ENCODE measurements at regions not wholly inside any gene's neighbourhood (a gene's known extent, or its start where the extent isn't known, plus 50 kb on each side); places are given as distances from the start of the nearest gene placed in this dataset.
"Not testable (repeated sequence)": the region's sequence is repeated elsewhere in the genome, so short reads cannot be mapped to it uniquely, and the experiment has no call there.

DNA sequence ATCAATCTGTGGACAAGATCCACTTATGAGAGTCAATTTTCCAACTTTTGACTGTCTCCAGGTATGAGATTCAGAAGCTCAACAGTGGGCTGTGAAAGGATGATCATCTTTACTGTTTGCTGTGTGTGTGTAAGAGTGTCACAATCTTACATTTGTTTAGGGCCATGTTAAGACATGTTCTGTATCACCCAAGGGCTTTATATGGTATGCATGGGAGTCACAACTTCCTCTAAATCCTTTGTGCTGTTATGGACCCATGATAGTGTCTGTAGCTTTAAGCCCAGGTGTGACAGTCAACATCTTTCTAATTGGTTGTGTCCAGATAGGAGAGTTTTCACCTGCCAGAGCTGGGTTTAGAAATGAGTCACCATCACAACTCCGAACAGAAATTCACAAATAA lies 70.2 kb downstream of the ZNF726 start:
- peaks cover 81% of the 10 kb centered on the region for H3K9me3 Mint-ChIP-seq (ENCODE audit: low read depth)
- not testable (repeated sequence) for H3K4me3 Mint-ChIP-seq (ENCODE audit: low read depth); H3K27ac Mint-ChIP-seq; H3K27me3 Mint-ChIP-seq; H3K36me3 Mint-ChIP-seq (ENCODE audit: insufficient read depth); H3K4me1 Mint-ChIP-seq (ENCODE audit: low read depth); DNase-seq (ENCODE audit: low spot score, unreplicated experiment)

DNA sequence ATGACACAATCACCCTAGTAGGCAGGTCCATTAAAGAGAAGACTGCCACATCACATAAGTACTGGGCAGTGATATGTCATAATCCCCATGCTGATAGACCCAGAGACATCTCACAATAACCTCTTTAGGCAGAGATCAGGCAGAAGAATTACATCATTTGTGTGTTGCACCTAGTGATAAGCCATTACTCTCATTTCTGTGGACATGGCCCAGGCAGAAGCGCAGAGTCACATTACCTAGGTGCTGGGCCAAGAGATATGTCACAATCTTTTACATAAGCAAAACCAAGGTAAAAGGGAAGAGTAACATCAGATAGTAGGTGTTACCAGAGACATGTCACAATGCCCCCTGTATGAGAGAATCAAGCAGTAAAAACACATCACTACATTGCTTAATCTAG lies 71.9 kb downstream of the ZNF726 start:
- Mint-ChIP-seq H3K9me3 (ENCODE audit: low read depth) (peaks cover 72% of the 10 kb centered on the region), H3K27me3 (no peaks in the 10 kb centered on the region), H3K4me1 (ENCODE audit: low read depth) (no peaks in the 10 kb centered on the region), H3K27ac (no peak overlapping the region), H3K36me3 (ENCODE audit: insufficient read depth) (no peaks in the 10 kb centered on the region), H3K4me3 (ENCODE audit: low read depth) (no peak overlapping the region)
- TF ChIP-seq, protein P1, sequence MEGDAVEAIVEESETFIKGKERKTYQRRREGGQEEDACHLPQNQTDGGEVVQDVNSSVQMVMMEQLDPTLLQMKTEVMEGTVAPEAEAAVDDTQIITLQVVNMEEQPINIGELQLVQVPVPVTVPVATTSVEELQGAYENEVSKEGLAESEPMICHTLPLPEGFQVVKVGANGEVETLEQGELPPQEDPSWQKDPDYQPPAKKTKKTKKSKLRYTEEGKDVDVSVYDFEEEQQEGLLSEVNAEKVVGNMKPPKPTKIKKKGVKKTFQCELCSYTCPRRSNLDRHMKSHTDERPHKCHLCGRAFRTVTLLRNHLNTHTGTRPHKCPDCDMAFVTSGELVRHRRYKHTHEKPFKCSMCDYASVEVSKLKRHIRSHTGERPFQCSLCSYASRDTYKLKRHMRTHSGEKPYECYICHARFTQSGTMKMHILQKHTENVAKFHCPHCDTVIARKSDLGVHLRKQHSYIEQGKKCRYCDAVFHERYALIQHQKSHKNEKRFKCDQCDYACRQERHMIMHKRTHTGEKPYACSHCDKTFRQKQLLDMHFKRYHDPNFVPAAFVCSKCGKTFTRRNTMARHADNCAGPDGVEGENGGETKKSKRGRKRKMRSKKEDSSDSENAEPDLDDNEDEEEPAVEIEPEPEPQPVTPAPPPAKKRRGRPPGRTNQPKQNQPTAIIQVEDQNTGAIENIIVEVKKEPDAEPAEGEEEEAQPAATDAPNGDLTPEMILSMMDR (IDR thresholded peaks at IDR 0.05; ENCODE audit: unreplicated experiment): no peak
- no peak for DNase-seq (ENCODE audit: low spot score, unreplicated experiment)

DNA sequence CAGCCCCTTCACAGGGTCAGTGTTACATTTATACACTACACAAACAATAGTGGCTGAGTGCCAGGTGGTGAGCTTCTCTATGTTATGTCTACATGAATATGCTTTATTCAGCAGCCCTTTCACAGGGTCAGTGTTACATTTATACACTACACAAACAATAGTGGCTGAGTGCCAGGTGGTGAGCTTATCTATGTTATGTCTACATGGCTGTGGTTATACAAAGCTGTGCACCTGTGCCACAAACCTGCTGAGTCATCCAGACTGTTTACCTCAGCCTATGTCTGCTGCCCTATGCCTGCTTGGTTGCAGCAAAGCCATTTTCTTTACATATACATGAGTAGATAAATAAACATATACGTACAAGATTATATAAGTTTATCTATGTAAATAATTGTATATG lies 76.5 kb downstream of the ZNF726 start:
- peaks cover 59% of the 10 kb centered on the region for H3K9me3 Mint-ChIP-seq (ENCODE audit: low read depth)
- DNase-seq (ENCODE audit: low spot score, unreplicated experiment): no peak

DNA sequence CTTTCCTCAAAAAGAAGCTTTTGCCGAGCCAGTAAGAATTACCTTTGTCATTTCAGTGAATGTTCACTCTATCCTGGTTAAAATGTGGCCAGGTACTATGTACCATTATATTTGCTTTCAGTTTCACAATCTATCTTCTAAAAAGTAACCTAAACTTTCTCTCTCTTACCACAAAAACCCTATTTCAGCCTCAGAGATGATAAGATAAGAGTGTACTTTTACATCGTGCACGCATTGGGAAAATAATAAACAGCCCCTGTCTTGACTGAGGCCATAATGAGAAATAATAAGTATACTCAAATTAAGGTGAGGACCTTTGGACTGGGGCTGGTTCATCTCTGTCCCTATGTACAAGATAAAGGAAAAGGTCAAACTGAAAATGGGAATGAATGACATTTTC lies 77.7 kb downstream of the ZNF726 start:
- Mint-ChIP-seq H3K27me3 (no peaks in the 10 kb centered on the region), H3K4me3 (ENCODE audit: low read depth) (no peak overlapping the region), H3K9me3 (ENCODE audit: low read depth) (peaks cover 59% of the 10 kb centered on the region), H3K4me1 (ENCODE audit: low read depth) (no peaks in the 10 kb centered on the region), H3K36me3 (ENCODE audit: insufficient read depth) (peaks cover 5% of the 10 kb centered on the region), H3K27ac (no peak overlapping the region)
- no peak for DNase-seq (ENCODE audit: low spot score, unreplicated experiment)
- TF ChIP-seq, protein P1 (IDR thresholded peaks at IDR 0.05; ENCODE audit: unreplicated experiment): no peak

More for the DNA sequence above, 76.5 kb downstream of the ZNF726 start:
- no peaks in the 10 kb centered on the region for H3K27me3 Mint-ChIP-seq
- H3K4me3 Mint-ChIP-seq (ENCODE audit: low read depth): no peak overlapping the region
- peaks cover 3% of the 10 kb centered on the region for H3K36me3 Mint-ChIP-seq (ENCODE audit: insufficient read depth)
- TF ChIP-seq, protein P1 (IDR thresholded peaks at IDR 0.05; ENCODE audit: unreplicated experiment): no peak
- H3K4me1 Mint-ChIP-seq (ENCODE audit: low read depth): no peaks in the 10 kb centered on the region
- H3K27ac Mint-ChIP-seq: no peak overlapping the region

DNA sequence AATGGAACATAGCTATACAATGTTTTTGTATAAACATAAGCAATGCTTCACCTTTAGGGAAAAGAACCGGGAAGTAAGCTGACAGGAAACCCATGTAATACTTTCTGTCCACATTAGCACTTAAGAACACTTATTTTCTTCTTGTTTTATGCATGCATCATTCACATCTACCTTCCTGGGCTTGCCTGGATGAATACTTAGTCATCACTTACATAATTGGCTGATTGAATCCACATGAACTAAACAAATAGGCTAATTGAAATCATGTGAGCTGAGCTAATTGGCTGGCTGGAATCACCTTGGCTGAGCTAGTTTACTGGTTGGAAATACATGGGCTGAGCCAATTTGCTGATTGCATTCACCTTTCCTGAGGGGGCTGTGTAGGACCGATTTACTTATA lies 78.8 kb downstream of the ZNF726 start:
- DNase-seq (ENCODE audit: low spot score, unreplicated experiment): no peak
- Mint-ChIP-seq H3K4me1 (ENCODE audit: low read depth) (no peaks in the 10 kb centered on the region), H3K36me3 (ENCODE audit: insufficient read depth) (peaks cover 5% of the 10 kb centered on the region), H3K27ac (no peak overlapping the region), H3K9me3 (ENCODE audit: low read depth) (peaks cover 62% of the 10 kb centered on the region), H3K4me3 (ENCODE audit: low read depth) (no peak overlapping the region), H3K27me3 (no peaks in the 10 kb centered on the region)
- TF ChIP-seq, protein P1 (IDR thresholded peaks at IDR 0.05; ENCODE audit: unreplicated experiment): no peak

DNA sequence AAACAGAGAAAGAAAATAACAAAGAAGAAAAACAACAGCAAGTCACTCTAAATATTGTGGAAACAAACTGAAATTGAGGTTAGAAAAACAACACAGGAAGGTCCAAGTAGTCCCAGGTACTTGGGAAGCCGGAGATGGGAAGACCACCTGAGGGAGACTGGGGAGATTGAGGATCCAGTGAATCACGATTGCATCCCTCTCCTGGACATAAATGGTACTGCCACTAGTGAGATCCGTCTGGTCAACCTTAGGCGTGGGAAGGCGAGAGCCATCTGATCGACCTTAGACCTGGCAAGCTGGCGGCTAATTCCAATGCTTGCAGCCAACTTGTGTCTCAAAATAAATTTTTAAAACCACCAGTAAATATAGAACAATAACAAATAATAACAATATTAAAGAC lies 81.9 kb downstream of the ZNF726 start:
- TF ChIP-seq, protein P1 (IDR thresholded peaks at IDR 0.05; ENCODE audit: unreplicated experiment): peak; percentile 25
- peaks cover 74% of the 10 kb centered on the region for H3K9me3 Mint-ChIP-seq (ENCODE audit: low read depth)
- H3K4me3 Mint-ChIP-seq (ENCODE audit: low read depth): no peak overlapping the region
- no peaks in the 10 kb centered on the region for H3K4me1 Mint-ChIP-seq (ENCODE audit: low read depth)
- H3K27me3 Mint-ChIP-seq: no peaks in the 10 kb centered on the region
- no peak overlapping the region for H3K27ac Mint-ChIP-seq
- DNase-seq (ENCODE audit: low spot score, unreplicated experiment): no peak
- H3K36me3 Mint-ChIP-seq (ENCODE audit: insufficient read depth): peaks cover 5% of the 10 kb centered on the region
